Aorta (tissue), 5 donors: ENCODE measurements at regions not wholly inside any gene's neighbourhood (a gene's known extent, or its start where the extent isn't known, plus 50 kb on each side); places are given as distances from the start of the nearest gene placed in this dataset.

Experiments
- ATAC-seq: fragments of 200-7000 bp; cut with Tn5 transposase; one replicate; pipeline ENCODE4 v1.9.1; 2022; ENCODE audit warnings: moderate library complexity; ENCODE audit not compliant: low FRiP score
- DNase-seq, 2 donors: peaks; one replicate each; pipeline ENCODE4 v3.0.0-alpha.2; 2020
- H3K27ac ChIP-seq, 2 donors: one replicate each; pipeline ENCODE4 v1.5.1; 2013; ENCODE audit warnings: low read length in 2 of 2, mild to moderate bottlenecking in 2 of 2, moderate library complexity in 2 of 2, control low read depth in 1 of 2, inconsistent platforms in 1 of 2, low read depth in 1 of 2
- H3K27me3 ChIP-seq, 2 donors: one replicate each; pipeline ENCODE4 v1.6.1; 2013; ENCODE audit warnings: control low read depth in 1 of 2, low read length in 1 of 2, mild to moderate bottlenecking in 1 of 2, moderate library complexity in 1 of 2; ENCODE audit not compliant: insufficient read depth in 2 of 2, control insufficient read depth in 1 of 2
- H3K36me3 ChIP-seq, 2 donors: one replicate each; pipeline ENCODE4 v1.6.1; 2013; ENCODE audit warnings: control low read depth in 1 of 2, low read length in 1 of 2, mild to moderate bottlenecking in 1 of 2; ENCODE audit not compliant: insufficient read depth in 2 of 2, control insufficient read depth in 1 of 2
- H3K4me1 ChIP-seq, 2 donors: one replicate each; pipeline ENCODE4 v1.6.1; 2013; ENCODE audit warnings: low read length in 2 of 2, control low read depth in 1 of 2, mild to moderate bottlenecking in 1 of 2, moderate library complexity in 1 of 2; ENCODE audit not compliant: insufficient read depth in 2 of 2, control insufficient read depth in 1 of 2
- H3K4me3 ChIP-seq, 2 donors: one replicate each; pipeline ENCODE4 v1.5.1; 2013; ENCODE audit warnings: low read length in 2 of 2, control low read depth in 1 of 2, mild to moderate bottlenecking in 1 of 2
- H3K9me3 ChIP-seq: one replicate; pipeline ENCODE4 v1.6.1; 2013; ENCODE audit warnings: mild to moderate bottlenecking, low read length; ENCODE audit not compliant: control insufficient read depth
- WGBS, 2 donors: extraction: QIAGEN DNeasy Blood & Tissue Kit; methylation state at CpG; one replicate each; pipeline ENCODE4 v1.1.7; 2013; 5-methylcytosine and 5-hydroxymethylcytosine counted together
- intact Hi-C, 2 donors: fragments of 100-400 bp; cut with DNase I; formaldehyde crosslinking; loops; one replicate each; pipeline versions ENCODE4 v1.14.2 to v1.15.0; 2022
- donor health status: healthy with polysubstance abuse.
- donor health status: Bipolar disorder and iron deficiency.
- donor health status: DM: no; HTN: no; CAD: no.
- donor health status: DM: no; HTN: no; CAD: no.
- donor health status: DM: yes; HTN: yes; CAD: no.

DNA sequence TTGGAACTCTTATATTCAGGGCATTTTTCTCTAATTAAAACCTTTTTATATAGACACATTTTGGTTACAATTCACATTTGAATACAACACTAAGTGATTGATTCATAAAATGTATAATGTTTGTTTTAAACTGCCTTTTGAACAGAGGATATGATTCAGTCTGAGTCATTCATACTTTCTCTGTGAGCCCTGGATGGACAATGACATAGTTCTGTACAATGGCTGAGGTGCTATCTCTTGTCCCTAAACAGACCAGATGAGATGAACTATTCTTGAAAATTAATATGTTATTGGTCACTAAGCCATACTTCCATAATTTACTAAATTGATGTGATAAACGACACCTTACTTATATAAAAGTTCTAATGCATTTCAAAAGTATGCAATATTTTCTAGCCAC, 199.7 kb upstream of the ATXN7L3B start:
- intact Hi-C loops: no loop called here
- DNase-seq: no peak
- WGBS, 2 donors: 48 to 88% methylated on average over 1 of the region's 1 CpG
- no peaks in the 10 kb centered on the region for H3K4me1 ChIP-seq
- no peaks in the 10 kb centered on the region for H3K27me3 ChIP-seq
- H3K4me3 ChIP-seq: no peak overlapping the region
- no peaks in the 10 kb centered on the region for H3K36me3 ChIP-seq
- H3K27ac ChIP-seq: no peak overlapping the region
- ATAC-seq: no peak
- H3K9me3 ChIP-seq: no peaks in the 10 kb centered on the region

DNA sequence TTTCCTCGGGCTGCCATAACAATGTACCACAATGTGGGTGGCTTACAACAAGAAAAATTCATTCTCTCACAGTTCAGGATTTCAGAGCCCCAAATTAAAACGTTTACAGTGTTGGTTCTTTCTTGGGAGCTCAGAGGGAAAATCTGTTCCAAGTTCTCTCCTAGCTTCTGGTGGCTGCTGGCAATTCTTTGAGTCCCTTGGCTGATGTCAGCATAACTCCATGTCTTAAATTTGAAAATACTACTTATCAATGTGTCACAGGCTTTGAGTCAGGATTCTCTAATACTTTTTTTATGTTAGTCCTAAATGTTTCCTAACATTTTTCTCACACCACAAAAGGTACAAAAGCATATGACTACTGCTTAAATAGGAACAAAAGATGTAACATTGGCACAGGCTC, 198.4 kb upstream of the ATXN7L3B start:
- Histone ChIP-seq H3K36me3 (no peaks in the 10 kb centered on the region), H3K4me1 (no peaks in the 10 kb centered on the region), H3K27me3 (no peaks in the 10 kb centered on the region), H3K27ac (no peak overlapping the region), H3K9me3 (no peaks in the 10 kb centered on the region), H3K4me3 (no peak overlapping the region)
- DNase-seq (no peak), ATAC-seq (no peak)
- 18 to 28% methylated on average over 2 of the region's 2 CpGs for WGBS, 2 donors
- intact Hi-C loops: no loop called here

DNA sequence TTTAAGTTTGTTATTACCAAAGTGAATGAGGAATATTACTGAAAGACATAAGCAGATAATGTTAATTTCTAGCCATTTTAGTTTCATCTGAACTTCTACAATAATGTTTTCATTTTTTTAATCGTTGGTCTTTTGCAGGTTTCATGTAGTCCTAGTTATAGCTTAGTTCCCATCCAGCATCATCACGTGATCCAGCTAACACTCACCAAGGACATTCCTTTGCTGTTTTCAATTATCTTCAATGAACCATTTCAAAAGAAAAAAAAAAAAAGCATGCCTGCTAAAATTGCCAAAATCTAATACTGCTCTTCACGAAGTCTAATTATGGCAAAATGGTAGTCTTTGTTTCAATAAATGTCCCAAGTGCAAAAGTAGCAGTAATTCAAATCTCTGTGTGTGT, 187.7 kb upstream of the ATXN7L3B start:
- DNase-seq: no peak
- intact Hi-C loops: no loop called here
- H3K4me1 ChIP-seq: no peaks in the 10 kb centered on the region
- H3K9me3 ChIP-seq: no peaks in the 10 kb centered on the region
- ATAC-seq: no peak
- no peak overlapping the region for H3K27ac ChIP-seq
- 30 to 37% methylated on average over 3 of the region's 3 CpGs for WGBS, 2 donors
- H3K27me3 ChIP-seq: no peaks in the 10 kb centered on the region
- H3K36me3 ChIP-seq: no peaks in the 10 kb centered on the region
- no peak overlapping the region for H3K4me3 ChIP-seq

DNA sequence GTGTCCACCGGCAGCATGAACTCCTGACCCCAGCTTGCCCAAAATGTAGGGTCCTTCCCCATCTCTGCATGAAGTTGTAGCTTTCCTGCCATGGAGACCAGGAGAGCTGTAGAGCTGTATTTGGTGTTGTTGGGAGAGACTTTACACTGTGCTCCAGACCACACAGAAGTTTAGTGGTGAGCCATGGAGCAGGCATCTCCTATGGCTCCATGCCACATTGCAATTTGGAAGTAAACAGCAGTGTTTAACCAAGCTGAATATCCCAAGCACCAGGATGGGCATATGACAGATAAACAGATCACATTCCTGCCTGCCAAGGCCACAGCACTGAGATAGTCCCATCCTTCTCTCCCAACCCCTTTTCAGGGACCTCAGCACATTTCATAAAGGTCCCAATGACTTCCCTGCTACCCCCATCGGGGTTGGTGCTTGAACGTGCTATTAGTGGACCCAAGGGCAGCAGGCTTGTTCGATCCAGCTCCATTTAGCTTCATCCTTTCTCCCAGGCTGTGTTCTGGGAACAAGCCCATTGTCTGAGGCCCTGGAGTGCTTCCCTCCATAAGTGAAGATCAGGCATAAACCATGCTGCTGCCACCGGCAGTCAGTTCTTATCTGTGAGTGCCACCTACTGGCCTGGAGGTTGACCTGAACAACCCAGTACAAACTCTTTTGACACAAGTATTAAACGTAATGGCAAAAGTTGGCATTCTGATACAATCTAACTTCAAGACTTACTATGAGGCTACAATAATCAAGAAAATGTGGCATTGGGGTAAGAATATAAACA, 172.3 kb upstream of the ATXN7L3B start:
- intact Hi-C loops: no loop called here
- peaks cover 3% of the 10 kb centered on the region for H3K9me3 ChIP-seq
- no peak overlapping the region for H3K27ac ChIP-seq
- no peaks in the 10 kb centered on the region for H3K36me3 ChIP-seq
- no peak for ATAC-seq
- H3K27me3 ChIP-seq: no peaks in the 10 kb centered on the region
- no peaks in the 10 kb centered on the region for H3K4me1 ChIP-seq
- DNase-seq: no peak
- H3K4me3 ChIP-seq: no peak overlapping the region
- WGBS, 2 donors: 78 to 81% methylated on average over 6 of the region's 6 CpGs

DNA sequence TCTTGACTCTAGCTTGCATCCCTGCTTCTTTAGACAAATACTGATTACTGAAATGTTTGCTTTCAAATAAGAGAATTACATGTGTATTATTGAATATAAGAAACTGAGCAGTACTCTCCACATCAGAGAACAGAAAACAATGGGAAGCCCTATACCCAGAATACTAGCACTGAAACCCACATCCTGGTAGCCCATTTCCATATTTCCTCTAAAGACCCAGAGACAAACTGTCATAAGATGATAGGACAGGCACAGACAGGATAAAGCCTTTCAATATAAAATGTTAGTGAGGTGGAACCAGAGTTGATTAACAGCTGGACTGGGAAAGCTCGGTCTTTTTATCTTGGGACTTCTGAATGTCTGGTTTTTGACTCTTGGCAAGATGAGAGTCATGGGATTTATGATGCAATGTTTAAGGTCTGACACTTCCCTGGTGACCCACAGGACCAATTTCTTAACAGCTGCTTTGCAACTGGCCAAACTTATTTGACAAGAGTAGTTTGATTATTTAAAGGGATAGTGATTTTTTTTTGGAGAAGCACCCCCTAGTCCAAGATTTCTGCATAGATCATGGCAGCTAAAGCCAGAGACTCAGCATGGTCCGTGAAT, 166.9 kb upstream of the ATXN7L3B start:
- Histone ChIP-seq H3K36me3 (no peaks in the 10 kb centered on the region), H3K27ac (no peak overlapping the region), H3K9me3 (no peaks in the 10 kb centered on the region), H3K27me3 (no peaks in the 10 kb centered on the region), H3K4me1 (no peaks in the 10 kb centered on the region), H3K4me3 (no peak overlapping the region)
- intact Hi-C loops: no loop called here
- no peak for DNase-seq
- WGBS, 2 donors: 32% methylated on average over 2 of the region's 2 CpGs
- ATAC-seq: no peak

DNA sequence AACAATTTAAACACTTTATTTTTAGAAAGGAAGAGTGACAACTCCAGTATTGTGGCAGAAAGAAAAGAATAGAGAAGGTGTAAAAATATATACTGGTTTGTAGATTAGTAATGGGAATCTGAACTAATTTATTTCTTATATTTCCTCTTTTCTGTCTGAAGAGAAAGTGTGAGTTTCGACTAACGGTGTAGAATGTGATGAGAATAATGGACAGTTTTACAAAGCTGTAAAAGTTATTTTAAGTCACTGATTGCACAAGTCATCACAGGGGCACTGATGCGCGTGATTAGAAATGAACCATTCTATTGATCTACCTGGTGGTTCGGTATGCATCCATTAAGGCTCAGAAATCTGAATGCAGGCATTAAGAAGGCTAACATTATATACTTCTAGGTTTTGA, 158.5 kb upstream of the ATXN7L3B start:
- intact Hi-C loops: no loop called here
- H3K36me3 ChIP-seq: no peaks in the 10 kb centered on the region
- no peak overlapping the region for H3K4me3 ChIP-seq
- ATAC-seq: no peak
- no peaks in the 10 kb centered on the region for H3K4me1 ChIP-seq
- no peak for DNase-seq
- no peaks in the 10 kb centered on the region for H3K27me3 ChIP-seq
- H3K27ac ChIP-seq: no peak overlapping the region
- H3K9me3 ChIP-seq: no peaks in the 10 kb centered on the region
- WGBS, 2 donors: 85 to 90% methylated on average over 5 of the region's 5 CpGs

DNA sequence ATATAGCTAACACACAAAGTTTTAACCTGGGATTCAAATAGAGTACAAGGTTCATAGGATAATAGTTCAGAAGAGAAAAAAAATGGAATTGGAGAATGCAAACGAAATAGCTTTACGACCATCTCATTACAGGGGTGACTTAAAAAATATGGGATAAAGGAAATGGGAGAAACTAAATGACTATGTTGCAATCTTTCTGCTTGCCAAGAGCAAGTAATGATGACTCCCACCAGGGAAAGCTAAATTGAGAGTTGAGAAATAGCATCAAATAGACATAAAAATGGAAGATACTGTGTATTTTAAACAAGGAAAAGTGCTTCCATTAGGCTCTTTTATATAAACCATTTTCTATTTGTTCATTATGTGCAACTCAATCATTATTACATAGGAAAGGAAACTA, 155.7 kb upstream of the ATXN7L3B start:
- no peak overlapping the region for H3K27ac ChIP-seq
- intact Hi-C loops: no loop called here
- 78 to 79% methylated on average over 2 of the region's 2 CpGs for WGBS, 2 donors

DNA sequence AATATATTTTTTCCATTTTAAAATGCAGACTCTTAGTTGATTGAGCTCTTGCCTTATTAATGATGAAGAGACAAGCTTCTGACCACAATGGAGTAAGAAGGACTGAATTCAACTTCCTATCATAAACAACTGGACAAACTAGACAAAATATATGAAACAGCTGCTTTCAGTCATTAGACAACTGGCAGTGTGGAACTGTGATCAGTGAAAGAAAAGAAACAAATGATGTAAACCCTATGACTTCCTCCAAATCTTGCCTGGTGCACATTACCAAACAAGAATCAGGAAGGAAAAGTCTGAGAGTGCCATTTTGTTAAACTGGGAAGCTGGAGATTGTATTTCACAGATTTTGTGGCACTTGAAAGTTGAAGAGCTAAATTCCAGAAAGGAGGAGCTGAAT, 154.7 kb upstream of the ATXN7L3B start:
- Histone ChIP-seq H3K27me3 (no peaks in the 10 kb centered on the region), H3K4me1 (no peaks in the 10 kb centered on the region), H3K9me3 (no peaks in the 10 kb centered on the region), H3K36me3 (no peaks in the 10 kb centered on the region), H3K4me3 (no peak overlapping the region), H3K27ac (no peak overlapping the region)
- no peak for ATAC-seq
- DNase-seq: no peak
- intact Hi-C loops: no loop called here

More for the DNA sequence above, 155.7 kb upstream of the ATXN7L3B start:
- no peaks in the 10 kb centered on the region for H3K27me3 ChIP-seq
- H3K4me3 ChIP-seq: no peak overlapping the region
- ATAC-seq (no peak), DNase-seq (no peak)
- no peaks in the 10 kb centered on the region for H3K4me1 ChIP-seq
- no peaks in the 10 kb centered on the region for H3K9me3 ChIP-seq
- H3K36me3 ChIP-seq: no peaks in the 10 kb centered on the region

DNA sequence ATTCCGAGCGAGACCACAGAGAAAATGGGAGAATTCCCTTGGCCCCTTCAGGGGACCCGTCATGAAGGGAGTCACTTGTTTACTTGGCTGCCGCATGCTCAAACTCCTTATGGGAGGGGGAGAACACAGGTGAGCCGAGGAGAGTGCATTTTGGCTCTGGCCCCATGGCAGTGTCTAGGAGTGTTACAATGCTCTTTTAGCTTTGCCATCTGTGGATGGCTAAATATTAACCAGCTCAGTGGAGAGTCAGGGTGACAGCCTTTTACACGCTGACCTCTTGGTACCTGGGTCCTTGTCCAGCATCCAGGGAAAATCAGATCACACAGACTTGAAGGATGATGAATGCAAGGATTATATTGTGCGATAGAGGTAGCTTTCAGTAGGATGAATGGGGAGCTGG, 146.4 kb upstream of the ATXN7L3B start:
- Histone ChIP-seq H3K9me3 (peaks cover 1% of the 10 kb centered on the region), H3K27ac (no peak overlapping the region), H3K4me1 (no peaks in the 10 kb centered on the region), H3K27me3 (no peaks in the 10 kb centered on the region), H3K36me3 (no peaks in the 10 kb centered on the region), H3K4me3 (no peak overlapping the region)
- ATAC-seq (no peak), DNase-seq (peak in 1 of 2 donors; percentile 11)
- intact Hi-C loops: no loop called here
- WGBS, 2 donors: 90 to 94% methylated on average over 7 of the region's 7 CpGs
